Mammary epithelial cell (primary cell): ENCODE measurements at regions not wholly inside any gene's neighbourhood (a gene's known extent, or its start where the extent isn't known, plus 50 kb on each side); places are given as distances from the start of the nearest gene placed in this dataset.

Experiments used
- EZH2 ChIP-seq: IDR thresholded peaks from 2 replicates; pipeline ENCODE4 v1.6.1; 2012; ENCODE audit warnings: low read length, inconsistent platforms, borderline replicate concordance
- TF ChIP-seq, protein P1 (sequence below), 2 donors: IDR thresholded peaks in 1 of 2; conservative IDR thresholded peaks in 1 of 2; 2 replicates each; pipeline ENCODE4 v1.5.1; 2011 to 2012; ENCODE audit warnings: inconsistent platforms in 2 of 2, low read length in 2 of 2, mild to moderate bottlenecking in 2 of 2, control low read depth in 1 of 2, low read depth in 1 of 2; ENCODE audit not compliant: insufficient read depth in 1 of 2; ENCODE audit errors: extremely low read depth in 1 of 2

DNA sequence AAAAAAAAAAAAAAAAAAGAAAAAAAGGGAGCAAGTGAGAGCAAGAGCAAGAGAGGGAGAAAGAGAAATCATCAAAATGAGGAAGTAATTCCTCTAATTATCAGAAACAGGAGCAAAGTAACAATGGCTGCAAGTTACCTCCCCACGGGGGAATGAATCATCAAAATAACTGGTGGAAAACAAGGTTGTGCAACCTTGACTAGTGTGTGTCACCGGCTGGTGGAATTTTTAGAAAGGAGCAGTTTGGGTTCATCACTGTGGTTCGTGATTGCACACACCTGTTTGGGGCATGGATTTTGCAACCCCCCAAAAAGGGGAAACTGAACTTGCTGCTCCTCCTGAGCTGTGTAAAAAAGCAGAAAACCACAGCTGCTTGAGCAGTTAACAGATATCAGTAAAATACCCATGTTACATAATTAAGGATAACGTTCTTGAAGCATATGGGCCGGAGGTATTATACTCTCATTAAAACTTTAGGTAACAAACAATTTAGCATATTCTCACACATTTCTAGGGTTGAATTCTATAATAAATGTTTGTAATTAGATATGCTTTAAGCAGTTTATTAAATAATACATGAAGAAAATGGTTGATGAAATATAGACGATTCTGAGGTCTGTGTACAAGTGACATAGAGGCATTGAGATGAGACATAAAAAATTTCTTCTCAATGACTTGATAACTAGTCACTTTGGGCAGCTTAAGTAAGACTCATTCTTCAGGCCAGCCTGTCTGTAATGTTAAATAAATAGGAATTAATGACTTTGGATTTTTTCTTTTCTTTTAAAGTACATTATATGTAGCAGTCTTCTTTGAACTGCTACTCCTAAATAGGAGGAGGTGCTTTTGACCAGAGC, 184.2 kb upstream of the ZEB2 start:
- TF ChIP-seq, protein P1, sequence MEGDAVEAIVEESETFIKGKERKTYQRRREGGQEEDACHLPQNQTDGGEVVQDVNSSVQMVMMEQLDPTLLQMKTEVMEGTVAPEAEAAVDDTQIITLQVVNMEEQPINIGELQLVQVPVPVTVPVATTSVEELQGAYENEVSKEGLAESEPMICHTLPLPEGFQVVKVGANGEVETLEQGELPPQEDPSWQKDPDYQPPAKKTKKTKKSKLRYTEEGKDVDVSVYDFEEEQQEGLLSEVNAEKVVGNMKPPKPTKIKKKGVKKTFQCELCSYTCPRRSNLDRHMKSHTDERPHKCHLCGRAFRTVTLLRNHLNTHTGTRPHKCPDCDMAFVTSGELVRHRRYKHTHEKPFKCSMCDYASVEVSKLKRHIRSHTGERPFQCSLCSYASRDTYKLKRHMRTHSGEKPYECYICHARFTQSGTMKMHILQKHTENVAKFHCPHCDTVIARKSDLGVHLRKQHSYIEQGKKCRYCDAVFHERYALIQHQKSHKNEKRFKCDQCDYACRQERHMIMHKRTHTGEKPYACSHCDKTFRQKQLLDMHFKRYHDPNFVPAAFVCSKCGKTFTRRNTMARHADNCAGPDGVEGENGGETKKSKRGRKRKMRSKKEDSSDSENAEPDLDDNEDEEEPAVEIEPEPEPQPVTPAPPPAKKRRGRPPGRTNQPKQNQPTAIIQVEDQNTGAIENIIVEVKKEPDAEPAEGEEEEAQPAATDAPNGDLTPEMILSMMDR (conservative IDR thresholded peaks at IDR 0.05 in 1 of 2, IDR thresholded peaks at IDR 0.05 in 1 of 2; ENCODE audit: extremely low read depth in 1 of 2, insufficient read depth in 1 of 2, low read depth in 1 of 2, low read length in 2 of 2): no peak
- no peak for TF ChIP-seq EZH2
